Activated naive CD4-positive, alpha-beta T cell treated with anti-CD3 and anti-CD28 coated beads, Interleukin-2, amount 50 U/mL, for 72 hours (primary cell): ENCODE measurements at regions not wholly inside any gene's neighbourhood (a gene's known extent, or its start where the extent isn't known, plus 50 kb on each side); places are given as distances from the start of the nearest gene placed in this dataset.

Source experiments
- ATAC-seq, 2 donors: fragments of 150-1000 bp; cut with Tn5 transposase; 2 replicates each; pipeline ENCODE4 v1.10.0; 2021; ENCODE audit warnings: mild to moderate bottlenecking in 2 of 2, moderate library complexity in 2 of 2
- DNase-seq, 2 donors: peaks; one replicate each; pipeline ENCODE4 v3.0.0; 2021 to 2022; ENCODE audit warnings: low spot score in 2 of 2
- H3K27ac Mint-ChIP-seq, 2 donors: one replicate each; pipeline ENCODE4 v1.8.0; 2022; ENCODE audit warnings: mild to moderate bottlenecking in 2 of 2, mixed read lengths in 2 of 2
- H3K36me3 Mint-ChIP-seq, 2 donors: one replicate each; pipeline ENCODE4 v1.8.0; 2022; ENCODE audit warnings: mixed read lengths in 2 of 2
- H3K9me3 Mint-ChIP-seq, 2 donors: one replicate each; pipeline ENCODE4 v1.8.0; 2022; ENCODE audit warnings: mixed read lengths in 2 of 2

DNA sequence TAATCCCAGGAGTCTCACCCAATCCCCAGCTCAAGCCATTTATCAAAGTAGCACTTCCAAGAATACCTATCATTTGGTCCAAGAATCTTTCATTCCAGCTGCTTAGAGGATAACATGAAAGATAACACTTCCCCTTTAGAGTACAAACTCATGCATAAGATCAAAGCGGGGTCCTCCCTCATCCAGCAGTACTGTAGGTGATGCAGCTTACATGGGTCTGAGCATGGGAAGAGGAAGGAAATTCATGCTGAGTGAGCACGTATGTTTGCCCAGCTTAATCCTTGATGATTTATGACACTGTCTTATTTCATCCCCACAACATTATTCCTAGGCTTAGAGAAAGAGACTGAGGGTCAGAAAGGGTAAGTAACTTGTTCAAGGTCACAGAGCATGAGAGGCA lies 167.1 kb upstream of the GJB5 start:
- no peak for ATAC-seq
- no peak overlapping the region for H3K27ac Mint-ChIP-seq
- no peak for DNase-seq
- H3K36me3 Mint-ChIP-seq: no peaks in the 10 kb centered on the region
- H3K9me3 Mint-ChIP-seq: no peaks in the 10 kb centered on the region

GRCh38 chr1:34590211-34590623 lies 164.6 kb upstream of the GJB5 start:
- ATAC-seq (no peak), DNase-seq (no peak)
- Mint-ChIP-seq H3K27ac (no peak overlapping the region), H3K9me3 (no peaks in the 10 kb centered on the region), H3K36me3 (no peaks in the 10 kb centered on the region)

GRCh38 chr1:34591751-34592629 lies 162.9 kb upstream of the GJB5 start:
- Mint-ChIP-seq H3K36me3 (no peaks in the 10 kb centered on the region), H3K9me3 (no peaks in the 10 kb centered on the region), H3K27ac (no peak overlapping the region)
- DNase-seq (no peak), ATAC-seq (peak in 1 of 2 donors; percentile 76)

DNA sequence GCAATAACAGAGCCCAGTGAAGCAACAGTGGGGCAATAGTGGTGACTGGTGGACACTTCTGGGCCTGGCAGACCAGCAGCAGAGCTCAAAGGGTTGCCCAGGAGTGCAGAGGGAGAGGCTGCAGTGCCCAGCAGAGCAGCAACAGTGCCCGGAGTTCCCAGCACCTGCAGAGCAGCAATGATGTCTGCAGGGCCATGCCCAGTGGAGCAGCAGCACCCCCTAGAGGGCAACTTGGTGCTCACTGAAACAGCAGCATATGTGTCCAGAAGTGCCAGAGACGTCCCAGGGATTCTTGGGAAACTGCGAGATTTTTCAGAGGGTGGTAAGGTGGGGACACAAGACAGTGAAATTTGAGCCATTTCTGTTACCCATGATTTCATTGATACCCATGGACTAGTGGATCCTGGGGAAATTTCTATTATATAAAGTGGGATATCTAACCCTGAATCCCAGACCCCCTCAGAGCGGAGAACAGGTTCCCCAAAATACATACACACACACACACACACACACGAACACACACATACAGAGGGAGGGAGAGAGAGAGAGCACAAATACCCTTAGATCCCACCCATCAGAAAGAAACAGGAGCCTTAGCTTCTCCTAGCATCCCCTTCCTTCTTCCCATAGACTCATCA lies 156.9 kb upstream of the GJB5 start:
- DNase-seq (peak in 1 of 2 donors; percentile 77), ATAC-seq (peak in 1 of 2 donors; percentile 57)
- H3K36me3 Mint-ChIP-seq: no peaks in the 10 kb centered on the region
- no peaks in the 10 kb centered on the region for H3K9me3 Mint-ChIP-seq
- no peak overlapping the region for H3K27ac Mint-ChIP-seq

- Mint-ChIP-seq H3K36me3 (no peaks in the 10 kb centered on the region), H3K27ac (no peak overlapping the region), H3K9me3 (no peaks in the 10 kb centered on the region)
- ATAC-seq: no peak
- DNase-seq: no peak
These were observed 151.9 kb upstream of the GJB5 start for GRCh38 chr1:34602907-34603306.

DNA sequence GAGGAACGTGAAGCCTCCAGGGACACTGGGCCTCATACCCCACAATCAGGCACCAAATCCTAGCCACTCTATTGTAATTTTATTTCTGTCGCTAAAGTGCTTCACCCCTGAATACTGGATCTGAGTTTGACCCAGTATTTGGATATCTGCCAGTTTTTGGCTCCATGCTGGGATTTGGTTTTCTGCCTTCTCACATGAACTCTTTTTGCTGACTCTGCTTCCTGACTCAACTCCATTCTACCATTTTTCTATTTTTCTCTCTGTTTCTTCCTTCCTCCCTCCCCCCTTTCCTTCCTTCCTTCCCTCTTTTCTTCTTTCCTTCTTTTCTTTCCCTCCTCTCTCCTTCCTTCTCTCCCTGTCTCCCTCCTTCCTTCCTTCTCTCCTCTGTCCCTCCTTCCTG lies 151.3 kb upstream of the GJB5 start:
- Mint-ChIP-seq H3K36me3 (no peaks in the 10 kb centered on the region), H3K27ac (no peak overlapping the region), H3K9me3 (no peaks in the 10 kb centered on the region)
- no peak for DNase-seq
- no peak for ATAC-seq

- no peak for ATAC-seq
- Mint-ChIP-seq H3K27ac (no peak overlapping the region), H3K9me3 (no peaks in the 10 kb centered on the region), H3K36me3 (no peaks in the 10 kb centered on the region)
- DNase-seq: no peak
These were observed 148.3 kb upstream of the GJB5 start for GRCh38 chr1:34606504-34606903.

- Mint-ChIP-seq H3K27ac (no peak overlapping the region), H3K9me3 (no peaks in the 10 kb centered on the region), H3K36me3 (no peaks in the 10 kb centered on the region)
- DNase-seq (no peak), ATAC-seq (no peak)
These were observed 144.8 kb upstream of the GJB5 start for GRCh38 chr1:34610063-34610462.

DNA sequence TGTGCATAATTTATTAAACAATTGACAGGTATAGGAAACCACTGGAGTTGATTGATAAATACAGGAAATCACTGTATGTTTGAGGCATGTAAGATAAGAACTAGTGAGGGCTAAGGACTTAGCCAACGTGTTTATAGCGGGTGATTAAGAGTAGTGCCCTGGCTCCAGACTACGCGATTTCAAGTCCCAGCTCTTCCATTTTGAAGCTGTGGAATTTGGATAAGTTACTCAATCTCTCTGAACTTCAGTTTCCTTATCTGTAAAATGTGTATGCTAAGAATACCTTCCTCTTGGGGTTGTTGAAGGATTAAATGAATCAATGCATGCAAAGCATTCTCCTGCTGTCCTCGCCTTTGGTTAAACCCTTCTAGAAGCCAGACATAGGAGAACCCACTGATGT lies 143.3 kb upstream of the GJB5 start:
- Mint-ChIP-seq H3K9me3 (no peaks in the 10 kb centered on the region), H3K27ac (no peak overlapping the region), H3K36me3 (no peaks in the 10 kb centered on the region)
- ATAC-seq (no peak), DNase-seq (no peak)

DNA sequence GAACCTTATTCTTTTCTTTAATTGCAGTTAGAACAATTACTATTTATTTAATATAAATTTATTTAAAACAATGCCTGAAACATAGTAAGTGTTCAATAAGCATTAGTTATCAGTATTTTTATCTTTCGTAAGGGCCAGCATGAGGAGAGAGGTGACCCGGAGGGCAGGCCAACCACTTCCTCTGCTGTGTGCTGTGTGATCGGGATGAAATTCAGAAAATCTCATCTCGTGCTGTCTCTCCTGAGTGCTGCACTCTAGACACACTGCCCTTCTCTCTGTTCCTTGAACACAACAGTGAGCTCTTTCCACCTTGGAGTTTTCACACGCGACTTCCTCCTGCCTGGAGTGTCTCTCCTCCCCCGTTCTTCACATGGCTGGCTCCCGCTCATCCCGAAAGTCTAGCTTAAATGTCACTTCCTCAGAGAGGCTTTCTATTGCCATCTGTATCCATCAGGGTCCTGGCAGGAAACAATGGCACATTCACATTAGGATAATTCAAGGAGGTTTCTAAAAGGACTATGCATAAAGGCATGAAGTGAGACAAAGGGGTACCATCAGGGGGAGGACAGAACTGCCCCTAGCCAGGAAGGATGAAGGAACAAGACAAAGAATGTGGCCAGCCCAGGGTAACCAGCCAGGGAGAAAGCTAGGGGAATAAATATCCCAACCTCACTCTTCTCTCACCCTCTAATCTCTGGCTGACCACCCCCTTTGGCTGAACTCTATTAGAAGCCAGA lies 142.6 kb upstream of the GJB5 start:
- Mint-ChIP-seq H3K36me3 (no peaks in the 10 kb centered on the region), H3K27ac (no peak overlapping the region), H3K9me3 (no peaks in the 10 kb centered on the region)
- ATAC-seq (no peak), DNase-seq (no peak)

DNA sequence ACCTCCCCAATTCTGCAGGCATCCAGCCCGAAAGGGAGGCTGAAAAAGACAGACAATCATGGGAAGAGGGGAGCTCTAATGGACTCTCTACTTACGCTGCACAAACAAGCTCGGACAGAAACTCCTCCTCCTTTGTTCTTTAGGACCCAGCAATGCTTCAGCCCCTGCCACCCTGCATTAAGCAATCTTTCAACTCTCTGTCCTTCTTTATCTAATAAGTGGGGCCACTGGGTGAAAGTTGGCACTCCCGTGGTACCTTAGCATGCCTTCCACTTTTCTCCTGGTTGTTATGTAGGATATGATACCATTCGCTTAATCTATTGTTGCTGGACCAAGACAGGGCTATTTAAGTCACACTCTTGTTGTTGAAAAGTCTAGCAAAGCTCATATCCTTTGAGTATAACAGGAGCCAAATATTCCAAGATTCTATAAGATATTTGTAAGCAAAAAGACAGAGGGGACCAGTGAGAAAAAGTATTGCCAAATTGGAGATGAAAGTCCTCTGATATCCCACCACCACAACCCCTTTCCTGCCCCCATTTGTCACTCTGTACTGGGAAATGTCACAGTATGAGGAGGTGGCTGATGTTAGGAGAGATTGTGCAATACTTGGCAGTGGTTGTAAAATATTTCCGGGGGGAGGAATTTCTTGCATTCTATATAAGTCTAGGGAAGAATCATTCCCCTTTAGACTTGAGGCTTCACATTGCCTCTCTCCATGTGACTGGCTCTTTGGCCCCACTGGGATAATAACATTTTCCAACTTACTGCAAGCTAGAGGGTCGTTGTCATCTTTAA lies 137.3 kb upstream of the GJB5 start:
- Mint-ChIP-seq H3K9me3 (no peaks in the 10 kb centered on the region), H3K27ac (no peak overlapping the region), H3K36me3 (no peaks in the 10 kb centered on the region)
- ATAC-seq: no peak
- no peak for DNase-seq

DNA sequence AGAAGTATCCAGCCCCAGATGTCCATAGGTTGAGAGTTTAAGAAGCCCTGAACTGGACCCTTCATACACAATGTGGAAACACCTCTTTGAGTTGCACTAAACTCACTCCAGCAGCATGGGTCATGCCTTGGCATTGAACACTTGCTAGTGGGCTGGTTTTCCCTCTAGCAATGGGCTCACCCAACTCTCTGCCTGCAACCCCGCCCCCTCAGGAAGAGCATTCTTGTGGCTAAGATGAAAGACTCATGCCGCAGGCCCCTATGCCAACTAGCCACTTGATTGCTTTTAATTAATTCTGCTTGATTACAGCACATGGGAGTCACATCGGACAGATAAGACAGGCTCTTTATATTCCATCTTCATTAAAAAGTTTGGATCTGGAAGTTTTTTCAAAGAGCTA lies 136.5 kb upstream of the GJB5 start:
- Mint-ChIP-seq H3K36me3 (no peaks in the 10 kb centered on the region), H3K9me3 (no peaks in the 10 kb centered on the region), H3K27ac (no peak overlapping the region)
- ATAC-seq (no peak), DNase-seq (no peak)

GRCh38 chr1:34619256-34619655 lies 135.6 kb upstream of the GJB5 start:
- Mint-ChIP-seq H3K9me3 (no peaks in the 10 kb centered on the region), H3K27ac (no peak overlapping the region), H3K36me3 (no peaks in the 10 kb centered on the region)
- DNase-seq: no peak
- no peak for ATAC-seq

- ATAC-seq (no peak), DNase-seq (no peak)
- Mint-ChIP-seq H3K27ac (no peak overlapping the region), H3K36me3 (no peaks in the 10 kb centered on the region), H3K9me3 (no peaks in the 10 kb centered on the region)
These were observed 132.9 kb upstream of the GJB5 start for GRCh38 chr1:34621916-34622315.

DNA sequence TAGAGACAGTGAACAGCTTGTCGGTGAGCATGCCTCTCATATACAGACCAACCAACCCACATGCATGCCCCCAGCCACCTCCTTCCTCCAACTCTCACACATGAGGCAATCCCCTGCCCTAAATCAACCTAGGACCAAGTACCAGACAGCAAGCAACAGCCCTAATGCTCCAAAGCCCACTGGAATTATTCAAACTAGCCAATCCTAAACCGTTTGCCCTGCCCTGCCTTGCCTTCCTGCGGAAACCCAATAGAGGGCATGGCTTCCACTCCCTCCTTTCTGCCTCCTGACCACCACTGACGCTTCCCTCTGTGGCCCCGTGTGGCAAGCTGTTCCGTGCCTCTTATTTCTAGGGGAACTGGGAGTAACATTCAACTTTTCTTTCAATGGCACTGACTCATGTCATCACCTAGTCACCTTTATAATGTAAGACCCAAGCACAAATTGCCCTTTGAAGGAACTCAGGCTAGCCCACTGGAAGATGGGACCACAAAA lies 129.3 kb upstream of the GJB5 start:
- DNase-seq: no peak
- Mint-ChIP-seq H3K27ac (no peak overlapping the region), H3K36me3 (no peaks in the 10 kb centered on the region), H3K9me3 (no peaks in the 10 kb centered on the region)
- ATAC-seq: no peak

DNA sequence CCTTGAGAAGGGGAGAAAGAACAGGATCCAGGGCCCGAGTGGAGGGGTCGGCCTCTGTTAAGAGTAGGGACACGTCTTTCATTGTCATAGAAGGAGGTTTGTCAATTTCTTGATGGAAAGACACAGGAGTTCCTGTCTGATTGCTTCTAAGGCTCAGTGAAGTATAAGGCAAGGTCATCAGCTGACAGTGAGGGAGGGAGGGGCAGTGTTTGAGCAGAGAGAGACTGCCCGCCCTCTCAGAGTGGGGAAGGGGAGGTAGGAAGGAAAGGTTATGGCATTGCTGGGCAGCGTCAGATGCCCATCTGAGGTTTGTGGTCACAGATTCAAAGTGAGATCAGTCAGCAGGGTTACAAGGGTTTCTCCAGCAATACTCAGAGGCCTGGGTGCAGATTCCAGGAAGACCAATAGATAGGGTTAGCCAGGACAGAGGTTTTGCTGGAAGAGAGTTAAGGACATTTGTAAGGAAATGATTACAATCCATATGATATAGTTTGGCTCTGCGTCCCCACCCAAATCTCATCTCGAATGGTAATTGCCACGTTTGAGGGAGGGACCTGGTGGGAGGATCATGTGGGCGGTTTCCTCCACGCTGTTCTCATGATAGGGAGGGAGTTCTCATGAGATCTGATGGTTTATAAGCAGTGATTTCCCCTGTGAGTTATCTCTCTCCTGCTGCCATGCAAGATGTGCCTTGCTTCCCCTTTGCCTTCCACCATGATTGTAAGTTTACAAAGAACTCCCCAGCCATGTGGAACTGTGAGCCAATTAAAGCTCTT lies 127.2 kb upstream of the GJB5 start:
- DNase-seq (no peak), ATAC-seq (no peak)
- no peaks in the 10 kb centered on the region for H3K9me3 Mint-ChIP-seq
- H3K27ac Mint-ChIP-seq: no peak overlapping the region
- no peaks in the 10 kb centered on the region for H3K36me3 Mint-ChIP-seq
